HL-60 (cell line): ENCODE measurements at regions not wholly inside any gene's neighbourhood (a gene's known extent, or its start where the extent isn't known, plus 50 kb on each side); places are given as distances from the start of the nearest gene placed in this dataset.

Experiments
- DNase-seq, 2 experiments: peaks; one replicate each; pipeline ENCODE4 v3.0.0-alpha.2; 2010 to 2020; ENCODE audit warnings: low read depth in 1 of 2, low spot score in 1 of 2
- H3K27ac ChIP-seq: fragments of 250-450 bp; sonication (Bioruptor Pico); replicated peaks from 2 replicates; pipeline ENCODE4 v1.5.1; 2020; ENCODE audit warnings: mild to moderate bottlenecking, moderate library complexity
- H3K27me3 ChIP-seq: fragments of 250-450 bp; sonication (Bioruptor Pico); 2 replicates; pipeline ENCODE4 v1.5.1; 2021; ENCODE audit warnings: mild to moderate bottlenecking, moderate library complexity; ENCODE audit not compliant: insufficient read depth, poor library complexity, severe bottlenecking
- H3K4me3 ChIP-seq: replicated peaks from 2 replicates; pipeline ENCODE4 v1.5.1; 2011; ENCODE audit warnings: mild to moderate bottlenecking, control low read depth, low read length; ENCODE audit not compliant: insufficient read depth
- GABPA ChIP-seq: IDR thresholded peaks from 2 replicates; pipeline ENCODE4 v1.6.1; 2012; ENCODE audit warnings: low read depth
- POLR2AphosphoS5 ChIP-seq: IDR thresholded peaks from 2 replicates; pipeline ENCODE4 v1.6.1; 2012; ENCODE audit warnings: low read depth
- SPI1 ChIP-seq: IDR thresholded peaks from 2 replicates; pipeline ENCODE4 v1.6.1; 2012; ENCODE audit warnings: low read depth, mild to moderate bottlenecking, borderline replicate concordance
- TF ChIP-seq, protein P1 (sequence below): IDR thresholded peaks from one replicate; pipeline ENCODE4 v1.5.1; 2011; ENCODE audit warnings: low read length, control low read depth, inconsistent platforms; ENCODE audit not compliant: insufficient read depth
- TF ChIP-seq, protein P2 (sequence below): IDR thresholded peaks from 2 replicates; pipeline ENCODE4 v1.6.1; 2012; ENCODE audit warnings: low read depth; ENCODE audit not compliant: insufficient replicate concordance

DNA sequence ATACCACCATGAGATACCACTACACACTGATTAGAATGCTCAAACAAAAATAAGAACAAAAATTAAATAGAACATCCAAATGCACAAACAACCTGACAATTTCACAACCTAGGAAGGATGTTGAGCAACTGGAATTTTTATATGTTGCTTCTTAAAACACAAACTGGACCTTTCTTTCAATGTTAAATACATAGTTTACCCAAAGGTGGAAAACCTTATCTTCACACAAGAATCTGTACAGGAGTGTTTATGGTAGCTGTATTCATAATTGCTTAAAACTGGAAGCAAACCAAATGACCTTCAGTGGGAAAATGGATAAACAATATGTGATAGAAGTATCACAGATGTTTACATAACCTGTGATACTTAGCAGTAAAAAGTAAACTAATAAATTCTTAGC is 573.8 kb downstream of the MAGEB5 start:
- H3K27ac ChIP-seq, result no peak overlapping the region
- TF ChIP-seq GABPA, result no peak
- TF ChIP-seq, protein P1, sequence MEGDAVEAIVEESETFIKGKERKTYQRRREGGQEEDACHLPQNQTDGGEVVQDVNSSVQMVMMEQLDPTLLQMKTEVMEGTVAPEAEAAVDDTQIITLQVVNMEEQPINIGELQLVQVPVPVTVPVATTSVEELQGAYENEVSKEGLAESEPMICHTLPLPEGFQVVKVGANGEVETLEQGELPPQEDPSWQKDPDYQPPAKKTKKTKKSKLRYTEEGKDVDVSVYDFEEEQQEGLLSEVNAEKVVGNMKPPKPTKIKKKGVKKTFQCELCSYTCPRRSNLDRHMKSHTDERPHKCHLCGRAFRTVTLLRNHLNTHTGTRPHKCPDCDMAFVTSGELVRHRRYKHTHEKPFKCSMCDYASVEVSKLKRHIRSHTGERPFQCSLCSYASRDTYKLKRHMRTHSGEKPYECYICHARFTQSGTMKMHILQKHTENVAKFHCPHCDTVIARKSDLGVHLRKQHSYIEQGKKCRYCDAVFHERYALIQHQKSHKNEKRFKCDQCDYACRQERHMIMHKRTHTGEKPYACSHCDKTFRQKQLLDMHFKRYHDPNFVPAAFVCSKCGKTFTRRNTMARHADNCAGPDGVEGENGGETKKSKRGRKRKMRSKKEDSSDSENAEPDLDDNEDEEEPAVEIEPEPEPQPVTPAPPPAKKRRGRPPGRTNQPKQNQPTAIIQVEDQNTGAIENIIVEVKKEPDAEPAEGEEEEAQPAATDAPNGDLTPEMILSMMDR, result no peak
- TF ChIP-seq POLR2AphosphoS5, result no peak
- TF ChIP-seq, protein P2, sequence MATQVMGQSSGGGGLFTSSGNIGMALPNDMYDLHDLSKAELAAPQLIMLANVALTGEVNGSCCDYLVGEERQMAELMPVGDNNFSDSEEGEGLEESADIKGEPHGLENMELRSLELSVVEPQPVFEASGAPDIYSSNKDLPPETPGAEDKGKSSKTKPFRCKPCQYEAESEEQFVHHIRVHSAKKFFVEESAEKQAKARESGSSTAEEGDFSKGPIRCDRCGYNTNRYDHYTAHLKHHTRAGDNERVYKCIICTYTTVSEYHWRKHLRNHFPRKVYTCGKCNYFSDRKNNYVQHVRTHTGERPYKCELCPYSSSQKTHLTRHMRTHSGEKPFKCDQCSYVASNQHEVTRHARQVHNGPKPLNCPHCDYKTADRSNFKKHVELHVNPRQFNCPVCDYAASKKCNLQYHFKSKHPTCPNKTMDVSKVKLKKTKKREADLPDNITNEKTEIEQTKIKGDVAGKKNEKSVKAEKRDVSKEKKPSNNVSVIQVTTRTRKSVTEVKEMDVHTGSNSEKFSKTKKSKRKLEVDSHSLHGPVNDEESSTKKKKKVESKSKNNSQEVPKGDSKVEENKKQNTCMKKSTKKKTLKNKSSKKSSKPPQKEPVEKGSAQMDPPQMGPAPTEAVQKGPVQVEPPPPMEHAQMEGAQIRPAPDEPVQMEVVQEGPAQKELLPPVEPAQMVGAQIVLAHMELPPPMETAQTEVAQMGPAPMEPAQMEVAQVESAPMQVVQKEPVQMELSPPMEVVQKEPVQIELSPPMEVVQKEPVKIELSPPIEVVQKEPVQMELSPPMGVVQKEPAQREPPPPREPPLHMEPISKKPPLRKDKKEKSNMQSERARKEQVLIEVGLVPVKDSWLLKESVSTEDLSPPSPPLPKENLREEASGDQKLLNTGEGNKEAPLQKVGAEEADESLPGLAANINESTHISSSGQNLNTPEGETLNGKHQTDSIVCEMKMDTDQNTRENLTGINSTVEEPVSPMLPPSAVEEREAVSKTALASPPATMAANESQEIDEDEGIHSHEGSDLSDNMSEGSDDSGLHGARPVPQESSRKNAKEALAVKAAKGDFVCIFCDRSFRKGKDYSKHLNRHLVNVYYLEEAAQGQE, result no peak
- no peak for TF ChIP-seq SPI1
- H3K27me3 ChIP-seq, result no peaks in the 10 kb centered on the region
- DNase-seq, result no peak
- no peak overlapping the region for H3K4me3 ChIP-seq

DNA sequence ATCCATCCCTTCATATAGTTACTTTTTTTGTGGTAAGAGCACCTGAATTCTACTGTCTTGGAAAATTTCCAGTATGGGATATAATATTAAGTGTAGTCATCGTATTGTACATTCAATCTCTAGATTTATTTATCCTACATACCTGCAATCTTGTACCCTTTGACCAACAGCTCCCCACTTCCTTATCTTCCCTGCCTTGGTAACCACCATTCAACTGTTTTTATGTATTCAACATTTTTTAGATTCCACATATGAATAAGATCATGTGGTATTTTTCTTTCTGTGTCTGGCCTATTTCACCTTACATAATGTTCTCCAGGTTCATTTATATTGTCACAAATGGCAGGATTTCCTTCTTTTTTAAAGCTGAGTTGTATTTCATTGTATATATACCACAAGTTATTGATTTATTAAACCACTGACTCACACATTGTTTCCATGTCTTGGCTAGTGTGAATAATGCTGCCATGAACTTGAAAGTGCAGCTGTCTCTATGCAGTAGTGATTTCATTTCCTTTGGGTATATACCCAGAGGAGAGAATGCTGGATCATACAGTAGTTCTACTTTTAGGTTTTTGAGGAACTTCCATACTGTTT is 572.5 kb downstream of the MAGEB5 start:
- no peak overlapping the region for H3K4me3 ChIP-seq
- no peaks in the 10 kb centered on the region for H3K27me3 ChIP-seq
- no peak overlapping the region for H3K27ac ChIP-seq
- no peak for TF ChIP-seq SPI1
- no peak for TF ChIP-seq GABPA
- TF ChIP-seq POLR2AphosphoS5, result no peak
- no peak for DNase-seq

DNA sequence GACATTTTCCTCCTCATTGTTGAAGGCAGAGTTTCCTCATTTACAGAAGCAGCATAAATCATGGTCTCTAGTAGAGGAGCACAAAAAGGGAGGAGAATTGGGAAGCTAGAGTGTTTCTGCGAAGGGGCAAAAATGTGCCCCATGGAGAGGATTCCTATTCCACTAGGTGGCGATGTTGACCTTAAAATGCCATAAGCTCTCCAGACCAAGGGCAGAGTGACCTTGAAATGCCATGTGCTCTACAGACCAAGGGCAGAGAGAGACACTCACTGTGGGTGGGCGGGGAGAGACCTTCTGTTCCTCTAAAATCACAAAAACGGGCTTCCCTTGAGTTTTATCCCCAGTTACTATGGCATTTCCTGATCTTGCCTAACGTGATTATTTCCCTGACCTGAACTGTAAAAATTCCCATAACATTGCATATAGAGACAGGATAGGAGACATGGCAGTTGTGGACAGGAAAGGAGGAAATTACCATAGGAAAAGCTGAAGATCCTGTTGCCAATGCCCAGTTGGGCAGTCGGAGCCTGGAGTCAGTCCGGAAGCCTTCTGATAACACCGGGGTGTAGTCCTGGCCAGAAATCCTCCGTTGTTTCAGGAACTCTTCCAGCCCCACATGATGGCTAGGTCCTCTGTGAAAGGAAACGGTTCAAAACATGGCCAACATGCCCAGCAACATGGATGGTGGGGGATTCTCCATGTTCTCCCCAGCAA is 567.7 kb downstream of the MAGEB5 start:
- peak; percentile 10 to 50 for DNase-seq
- no peak overlapping the region for H3K27ac ChIP-seq
- TF ChIP-seq GABPA, result no peak
- TF ChIP-seq SPI1, result no peak
- TF ChIP-seq POLR2AphosphoS5, result no peak
- TF ChIP-seq, protein P2, result no peak
- TF ChIP-seq, protein P1, result peak; percentile 13

DNA sequence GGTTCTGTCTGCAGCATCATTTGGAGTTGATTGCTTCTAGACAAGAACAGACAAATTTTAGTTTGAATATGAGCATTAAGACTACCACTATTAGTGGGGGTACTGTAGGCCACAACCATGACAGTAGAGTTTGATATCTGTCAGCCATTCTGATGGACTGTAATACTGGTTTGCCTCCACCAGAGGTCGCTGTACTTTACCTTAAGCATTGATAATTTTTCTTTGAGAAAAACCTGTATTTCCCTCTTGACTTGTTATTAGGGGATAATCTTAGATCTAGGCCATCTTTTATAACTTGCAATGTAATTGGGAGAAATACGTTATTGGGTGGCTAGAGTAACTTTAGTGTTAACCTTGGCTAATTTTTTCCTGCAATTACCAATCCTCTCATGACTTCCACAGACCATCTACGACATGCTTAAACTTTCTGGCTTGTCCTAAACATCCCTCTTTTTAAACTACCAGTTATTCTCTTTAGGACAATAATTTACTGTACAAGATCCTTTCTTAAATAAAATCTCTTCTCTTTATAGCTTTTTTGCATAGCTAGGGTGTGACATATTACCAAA is 562.4 kb downstream of the MAGEB5 start:
- TF ChIP-seq SPI1 (no peak), POLR2AphosphoS5 (no peak), GABPA (no peak)
- TF ChIP-seq, protein P2, result no peak
- TF ChIP-seq, protein P1, result no peak
- H3K27ac ChIP-seq, result no peak overlapping the region

More for the DNA sequence above, 567.7 kb downstream of the MAGEB5 start:
- Histone ChIP-seq H3K4me3 (no peak overlapping the region), H3K27me3 (no peaks in the 10 kb centered on the region)

More for the DNA sequence above, 562.4 kb downstream of the MAGEB5 start:
- Histone ChIP-seq H3K4me3 (no peak overlapping the region), H3K27me3 (no peaks in the 10 kb centered on the region)
- no peak for DNase-seq
